PC-9 (cell line): ENCODE measurements at regions not wholly inside any gene's neighbourhood (a gene's known extent, or its start where the extent isn't known, plus 50 kb on each side); places are given as distances from the start of the nearest gene placed in this dataset.

Source experiments
- CTCF ChIP-seq: fragments of 200-600 bp; sonication (generic); conservative IDR thresholded peaks from 2 replicates; pipeline ENCODE4 v1.6.1; 2017; ENCODE audit warnings: mixed run types, antibody characterized with exemption, mild to moderate bottlenecking, moderate library complexity
- EZH2 ChIP-seq: fragments of 200-600 bp; sonication (generic); IDR thresholded peaks from 2 replicates; pipeline ENCODE4 v1.8.0; 2017; ENCODE audit warnings: antibody characterized with exemption, low read depth

- TF ChIP-seq EZH2, result no peak
- no peak for TF ChIP-seq CTCF
Observed at GRCh38 chr14:55851961-55852360, 266.2 kb upstream of the PELI2 start.
